Activated naive CD4-positive, alpha-beta T cell treated with anti-CD3 and anti-CD28 coated beads, Interleukin-2, amount 50 U/mL, for 16 hours (primary cell): ENCODE measurements at regions not wholly inside any gene's neighbourhood (a gene's known extent, or its start where the extent isn't known, plus 50 kb on each side); places are given as distances from the start of the nearest gene placed in this dataset.

Experiments used
- DNase-seq: peaks from one replicate; pipeline ENCODE4 v3.0.0-alpha.2; 2020

- DNase-seq: no peak
These were observed 139.1 kb downstream of the C1D start for GRCh38 chr2:67923696-67924095.

- no peak for DNase-seq
These were observed 135.3 kb downstream of the C1D start for GRCh38 chr2:67927501-67927900.

- no peak for DNase-seq
These were observed 132.6 kb downstream of the C1D start for GRCh38 chr2:67930156-67930555.

GRCh38 chr2:67936969-67937368 lies 125.8 kb downstream of the C1D start:
- no peak for DNase-seq

DNA sequence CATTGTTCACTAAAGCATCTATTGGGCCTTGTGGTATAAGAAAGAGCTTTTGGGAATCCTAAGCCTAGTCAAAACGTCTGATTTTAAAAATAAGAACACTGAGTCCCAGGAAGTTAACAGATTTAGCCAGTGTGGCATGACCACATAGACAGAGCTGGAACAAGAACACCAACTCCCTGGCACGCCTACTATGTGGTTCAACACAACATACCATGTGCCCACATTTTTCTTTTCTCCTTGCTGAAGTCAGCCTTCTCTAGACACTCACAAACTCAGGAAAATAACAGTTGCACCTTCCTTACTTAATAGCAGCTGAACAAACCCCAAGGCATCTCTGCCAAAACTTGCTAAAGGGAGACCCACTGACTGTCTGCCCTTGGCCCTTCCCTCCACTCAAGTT lies 124.8 kb downstream of the C1D start:
- DNase-seq: no peak

DNA sequence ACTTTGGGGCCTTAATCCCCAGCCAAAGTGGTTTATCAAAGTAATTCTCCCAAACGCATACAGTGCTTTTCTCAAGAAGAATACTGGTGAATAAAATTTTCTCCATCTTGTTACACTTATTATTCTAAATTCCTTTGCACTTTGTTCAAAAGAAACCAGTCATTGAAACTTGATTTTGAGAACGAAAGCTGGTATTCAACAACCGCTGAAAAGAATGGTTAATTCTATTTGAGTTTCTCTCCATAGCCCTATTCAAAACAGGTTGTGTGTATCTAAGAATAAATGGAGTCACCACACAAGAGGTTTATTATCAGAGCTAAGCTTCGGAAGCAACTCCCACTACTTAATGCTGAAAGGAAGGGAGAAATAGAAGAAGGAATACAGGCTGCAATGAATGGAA lies 117.7 kb downstream of the C1D start:
- no peak for DNase-seq

GRCh38 chr2:67945940-67946339 lies 116.9 kb downstream of the C1D start:
- DNase-seq: no peak

GRCh38 chr2:67948057-67948456 lies 114.7 kb downstream of the C1D start:
- no peak for DNase-seq

DNA sequence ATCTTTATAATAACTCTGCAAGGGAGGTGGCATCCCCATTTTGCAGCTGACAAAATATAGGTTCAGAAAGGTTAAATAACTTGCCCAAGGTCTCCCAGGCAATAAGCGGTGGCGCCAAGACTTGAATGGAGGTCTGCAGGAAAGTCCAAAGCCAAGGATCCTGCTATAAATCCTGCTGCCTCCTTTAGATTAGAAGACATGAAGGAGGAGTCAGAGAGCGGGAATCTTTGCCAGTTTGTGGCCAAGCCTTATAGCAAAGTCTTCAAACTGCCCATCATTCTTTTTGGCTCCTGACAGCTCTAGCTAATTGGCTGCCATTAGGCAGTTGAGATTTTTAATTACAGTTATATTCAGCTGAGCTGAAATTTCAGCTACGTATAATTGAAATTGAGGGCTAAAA lies 114.3 kb downstream of the C1D start:
- no peak for DNase-seq

- DNase-seq: no peak
These were observed 112.8 kb downstream of the C1D start for GRCh38 chr2:67950018-67950417.

- DNase-seq: no peak
These were observed 111.9 kb downstream of the C1D start for GRCh38 chr2:67950919-67951318.

DNA sequence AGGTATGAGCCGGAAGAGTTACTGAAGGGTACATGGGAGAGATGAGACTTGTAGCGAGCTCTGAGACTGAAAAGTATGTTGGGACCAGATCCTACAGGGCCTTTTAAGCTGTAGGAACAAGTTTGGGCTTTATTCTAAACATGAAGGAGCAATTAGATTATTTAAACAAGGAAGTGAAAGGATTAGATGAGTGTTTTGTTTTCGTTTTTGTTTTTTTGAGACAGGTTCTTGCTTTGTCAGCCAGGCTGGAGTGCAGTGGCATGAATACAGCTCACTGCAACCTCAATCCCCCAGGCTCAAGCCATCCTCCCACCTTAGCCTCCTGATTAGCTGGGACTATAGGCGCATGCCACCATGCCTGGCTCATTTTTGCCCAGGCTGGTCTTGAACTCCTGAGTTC lies 110.7 kb downstream of the C1D start:
- no peak for DNase-seq

- no peak for DNase-seq
These were observed 108.6 kb downstream of the C1D start for GRCh38 chr2:67954093-67954748.

GRCh38 chr2:67955748-67956603 lies 106.8 kb downstream of the C1D start:
- DNase-seq: no peak

DNA sequence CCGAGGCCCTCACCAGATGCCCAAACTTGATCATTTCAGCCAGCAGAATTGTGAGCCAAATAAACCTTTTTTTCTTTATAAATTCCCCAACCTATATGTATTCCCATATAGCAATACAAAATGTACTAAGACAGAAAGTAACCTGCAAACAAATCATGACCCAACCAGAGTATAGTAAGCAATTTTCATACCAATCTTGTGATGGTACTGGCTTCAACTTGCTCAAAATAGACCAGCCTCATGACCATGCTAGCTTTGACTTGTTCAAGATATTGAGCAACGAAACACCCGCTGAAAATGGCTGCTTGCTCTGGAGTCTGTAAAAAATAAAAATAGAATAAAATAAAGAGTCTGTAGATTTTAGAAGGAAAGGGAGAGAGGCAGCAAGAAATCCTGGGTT lies 97.6 kb downstream of the C1D start:
- no peak for DNase-seq

DNA sequence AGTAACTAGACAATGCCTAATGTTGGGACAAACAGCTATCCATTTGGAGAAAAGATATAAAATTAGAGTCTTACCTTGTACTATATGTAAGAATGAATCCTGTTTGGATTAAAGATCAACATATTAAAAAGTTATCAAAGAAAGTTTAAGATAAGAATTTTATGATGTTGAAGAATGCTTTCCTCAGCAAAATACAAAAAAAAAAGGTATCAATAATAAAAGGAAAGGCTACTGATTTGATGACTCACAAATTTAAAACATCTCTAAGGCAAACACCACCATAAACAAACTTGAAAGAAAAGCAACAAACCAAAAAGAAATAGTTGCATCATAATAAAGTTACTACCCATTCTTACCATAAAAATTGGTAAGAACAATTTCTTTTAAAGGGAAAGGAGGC lies 92.7 kb downstream of the C1D start:
- DNase-seq: no peak

GRCh38 chr2:67970542-67970941 lies 92.3 kb downstream of the C1D start:
- DNase-seq: no peak

DNA sequence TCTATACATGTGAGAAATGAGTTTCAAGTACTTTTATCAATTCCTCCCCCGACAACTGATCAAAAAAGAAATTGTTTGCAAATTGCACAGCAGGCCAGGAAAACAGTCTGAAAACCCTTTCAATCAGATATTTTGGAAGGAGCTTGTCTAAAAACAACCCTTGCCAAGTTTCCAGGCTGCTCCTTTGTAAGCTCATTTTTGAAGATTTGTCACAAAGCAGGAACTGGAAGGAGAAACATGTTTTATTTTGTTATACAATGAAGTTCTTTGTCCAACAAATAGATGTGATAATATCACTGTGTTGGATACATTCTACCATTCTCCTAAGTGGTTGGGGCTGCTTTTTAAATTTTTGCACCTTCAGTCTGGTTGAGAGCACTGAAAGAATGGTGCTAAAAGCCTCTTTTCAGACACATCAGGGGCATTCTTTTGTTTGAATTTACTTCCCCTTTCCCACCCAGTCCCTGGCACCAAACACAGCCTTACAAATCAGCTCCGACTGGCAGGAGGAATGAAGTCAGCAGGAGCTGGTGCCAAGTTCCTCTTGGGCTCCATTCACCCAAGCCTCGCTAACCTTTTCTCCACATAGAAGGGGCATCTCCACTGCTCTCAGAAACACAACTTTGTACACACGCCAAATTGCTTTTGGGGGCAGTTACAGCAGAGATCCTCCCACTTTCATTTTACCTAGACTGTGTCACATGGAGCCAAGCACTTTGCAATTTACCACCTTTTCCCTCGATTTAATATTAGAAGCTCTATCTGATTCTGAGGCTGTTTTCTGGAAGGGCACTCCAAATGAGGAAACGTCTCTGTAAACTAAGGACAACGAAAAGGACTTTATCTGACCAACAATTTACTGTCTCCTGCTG lies 88.0 kb downstream of the C1D start:
- no peak for DNase-seq

DNA sequence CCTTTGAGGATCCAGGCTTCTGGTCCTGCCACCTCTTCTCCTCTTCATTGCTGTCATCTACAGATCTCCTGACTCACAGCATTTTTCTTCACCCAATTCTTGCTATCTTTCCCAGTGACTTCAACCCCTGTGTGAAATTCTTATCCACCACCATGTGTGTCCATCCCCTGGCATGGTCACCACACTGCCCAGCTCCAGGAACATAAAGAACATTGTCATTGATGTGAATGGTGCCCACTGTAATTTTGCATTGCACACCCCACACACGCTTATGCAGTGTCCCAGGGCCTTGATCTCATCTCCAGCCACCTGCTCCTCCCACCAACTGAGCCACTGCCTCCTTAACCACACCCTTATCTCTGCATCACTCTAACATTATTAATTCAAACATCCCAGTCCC lies 85.3 kb downstream of the C1D start:
- no peak for DNase-seq

GRCh38 chr2:67982956-67983355 lies 79.8 kb downstream of the C1D start:
- DNase-seq: no peak

- DNase-seq: no peak
These were observed 78.2 kb downstream of the C1D start for GRCh38 chr2:67984600-67984999.

- no peak for DNase-seq
These were observed 77.2 kb downstream of the C1D start for GRCh38 chr2:67985586-67985985.

- no peak for DNase-seq
These were observed 76.5 kb downstream of the C1D start for GRCh38 chr2:67986258-67986657.
